GM23338 (cell line): ENCODE measurements at regions not wholly inside any gene's neighbourhood (a gene's known extent, or its start where the extent isn't known, plus 50 kb on each side); places are given as distances from the start of the nearest gene placed in this dataset.

Source experiments
- CREB1 ChIP-seq: fragments of 250-450 bp; sonication (Bioruptor Pico); IDR thresholded peaks from 2 replicates; pipeline ENCODE4 v1.5.0; 2020; ENCODE audit warnings: low read depth, mild to moderate bottlenecking, moderate library complexity
- EZH2 ChIP-seq: fragments of 200-600 bp; sonication (generic); IDR thresholded peaks from one replicate; pipeline ENCODE4 v1.8.0; 2017; ENCODE audit warnings: antibody characterized with exemption, mild to moderate bottlenecking, low read depth; ENCODE audit not compliant: unreplicated experiment
- EZH2phosphoT487 ChIP-seq: fragments of 200-600 bp; sonication (generic); IDR thresholded peaks from one replicate; pipeline ENCODE4 v1.8.1; 2018; ENCODE audit warnings: antibody characterized with exemption; ENCODE audit not compliant: unreplicated experiment
- NANOG ChIP-seq: IDR thresholded peaks from 2 replicates; pipeline ENCODE4 v1.6.1; 2016; ENCODE audit warnings: antibody characterized with exemption, borderline replicate concordance
- POLR2AphosphoS5 ChIP-seq: IDR thresholded peaks from 2 replicates; pipeline ENCODE4 v1.6.1; 2016; ENCODE audit warnings: antibody characterized with exemption, low read depth
- TF ChIP-seq, protein P1 (sequence below), 2 experiments: fragments of 200-600 bp in 1 of 2; sonication (generic) in 1 of 2; conservative IDR thresholded peaks; 2 replicates each; pipeline versions ENCODE4 v1.5.1 to v1.6.1; 2016 to 2017; ENCODE audit warnings: antibody characterized with exemption in 2 of 2, low read depth in 2 of 2, mild to moderate bottlenecking in 2 of 2, moderate library complexity in 1 of 2
- TF ChIP-seq, protein P2 (sequence below): IDR thresholded peaks from one replicate; pipeline ENCODE4 v1.6.1; 2018; ENCODE audit warnings: antibody characterized with exemption; ENCODE audit not compliant: unreplicated experiment

DNA sequence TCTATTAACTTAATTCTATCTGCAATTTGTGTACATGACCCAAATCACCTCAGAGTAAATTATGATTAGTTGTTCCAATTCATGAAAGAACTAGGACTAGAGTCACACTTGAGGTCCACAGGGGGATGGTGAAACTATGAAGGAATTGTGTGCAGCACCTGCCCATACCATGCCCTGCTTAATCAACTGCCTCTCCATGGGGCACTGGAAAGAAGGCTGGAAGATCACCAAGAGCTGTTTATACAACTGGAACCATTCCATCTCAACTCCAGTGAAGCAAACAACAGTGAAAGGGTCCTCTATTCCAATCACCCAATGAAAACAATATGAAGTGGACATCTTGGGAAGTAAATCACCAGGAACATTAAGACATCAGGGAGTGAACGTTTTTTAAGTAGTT is 98.7 kb upstream of the SEMA3D start:
- TF ChIP-seq NANOG (no peak), EZH2 (no peak), POLR2AphosphoS5 (no peak), EZH2phosphoT487 (no peak), CREB1 (CRISPR knock-in tag) (no peak)
- TF ChIP-seq, protein P1, sequence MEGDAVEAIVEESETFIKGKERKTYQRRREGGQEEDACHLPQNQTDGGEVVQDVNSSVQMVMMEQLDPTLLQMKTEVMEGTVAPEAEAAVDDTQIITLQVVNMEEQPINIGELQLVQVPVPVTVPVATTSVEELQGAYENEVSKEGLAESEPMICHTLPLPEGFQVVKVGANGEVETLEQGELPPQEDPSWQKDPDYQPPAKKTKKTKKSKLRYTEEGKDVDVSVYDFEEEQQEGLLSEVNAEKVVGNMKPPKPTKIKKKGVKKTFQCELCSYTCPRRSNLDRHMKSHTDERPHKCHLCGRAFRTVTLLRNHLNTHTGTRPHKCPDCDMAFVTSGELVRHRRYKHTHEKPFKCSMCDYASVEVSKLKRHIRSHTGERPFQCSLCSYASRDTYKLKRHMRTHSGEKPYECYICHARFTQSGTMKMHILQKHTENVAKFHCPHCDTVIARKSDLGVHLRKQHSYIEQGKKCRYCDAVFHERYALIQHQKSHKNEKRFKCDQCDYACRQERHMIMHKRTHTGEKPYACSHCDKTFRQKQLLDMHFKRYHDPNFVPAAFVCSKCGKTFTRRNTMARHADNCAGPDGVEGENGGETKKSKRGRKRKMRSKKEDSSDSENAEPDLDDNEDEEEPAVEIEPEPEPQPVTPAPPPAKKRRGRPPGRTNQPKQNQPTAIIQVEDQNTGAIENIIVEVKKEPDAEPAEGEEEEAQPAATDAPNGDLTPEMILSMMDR (conservative IDR thresholded peaks at IDR 0.05; ENCODE audit: low read depth in 2 of 2), result no peak
- TF ChIP-seq, protein P2, sequence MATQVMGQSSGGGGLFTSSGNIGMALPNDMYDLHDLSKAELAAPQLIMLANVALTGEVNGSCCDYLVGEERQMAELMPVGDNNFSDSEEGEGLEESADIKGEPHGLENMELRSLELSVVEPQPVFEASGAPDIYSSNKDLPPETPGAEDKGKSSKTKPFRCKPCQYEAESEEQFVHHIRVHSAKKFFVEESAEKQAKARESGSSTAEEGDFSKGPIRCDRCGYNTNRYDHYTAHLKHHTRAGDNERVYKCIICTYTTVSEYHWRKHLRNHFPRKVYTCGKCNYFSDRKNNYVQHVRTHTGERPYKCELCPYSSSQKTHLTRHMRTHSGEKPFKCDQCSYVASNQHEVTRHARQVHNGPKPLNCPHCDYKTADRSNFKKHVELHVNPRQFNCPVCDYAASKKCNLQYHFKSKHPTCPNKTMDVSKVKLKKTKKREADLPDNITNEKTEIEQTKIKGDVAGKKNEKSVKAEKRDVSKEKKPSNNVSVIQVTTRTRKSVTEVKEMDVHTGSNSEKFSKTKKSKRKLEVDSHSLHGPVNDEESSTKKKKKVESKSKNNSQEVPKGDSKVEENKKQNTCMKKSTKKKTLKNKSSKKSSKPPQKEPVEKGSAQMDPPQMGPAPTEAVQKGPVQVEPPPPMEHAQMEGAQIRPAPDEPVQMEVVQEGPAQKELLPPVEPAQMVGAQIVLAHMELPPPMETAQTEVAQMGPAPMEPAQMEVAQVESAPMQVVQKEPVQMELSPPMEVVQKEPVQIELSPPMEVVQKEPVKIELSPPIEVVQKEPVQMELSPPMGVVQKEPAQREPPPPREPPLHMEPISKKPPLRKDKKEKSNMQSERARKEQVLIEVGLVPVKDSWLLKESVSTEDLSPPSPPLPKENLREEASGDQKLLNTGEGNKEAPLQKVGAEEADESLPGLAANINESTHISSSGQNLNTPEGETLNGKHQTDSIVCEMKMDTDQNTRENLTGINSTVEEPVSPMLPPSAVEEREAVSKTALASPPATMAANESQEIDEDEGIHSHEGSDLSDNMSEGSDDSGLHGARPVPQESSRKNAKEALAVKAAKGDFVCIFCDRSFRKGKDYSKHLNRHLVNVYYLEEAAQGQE, result no peak
